ENCODE measurements at regions not wholly inside any gene's neighbourhood (a gene's known extent, or its start where the extent isn't known, plus 50 kb on each side); places are given as distances from the start of the nearest gene placed in this dataset.

DNA sequence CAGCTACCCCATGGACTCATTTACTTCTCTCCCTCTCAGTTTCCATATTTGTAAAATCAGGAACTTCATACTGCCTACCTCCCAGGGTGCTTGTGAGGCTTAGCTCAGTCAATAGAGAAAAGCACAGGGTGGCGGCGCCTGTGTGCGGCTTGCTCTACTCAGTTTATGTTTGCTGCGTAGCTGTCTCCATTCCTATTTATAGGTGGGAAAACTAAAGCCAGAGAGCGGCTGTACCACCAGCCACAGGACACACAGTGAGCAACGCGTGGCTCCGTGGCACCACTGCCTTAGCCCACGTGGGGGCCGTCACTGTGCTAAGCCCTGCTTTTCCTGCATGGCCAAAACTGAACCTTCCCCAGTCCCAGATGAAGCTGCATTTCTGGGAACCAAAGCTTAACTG, 292.4 kb downstream of the TEX29 start:
- no peak overlapping the region for H3K4me3 ChIP-seq (ENCODE audit: control insufficient read depth, low read depth, low read length)
- no peak for DNase-seq (ENCODE audit: low read depth)
- TF ChIP-seq, protein P1, sequence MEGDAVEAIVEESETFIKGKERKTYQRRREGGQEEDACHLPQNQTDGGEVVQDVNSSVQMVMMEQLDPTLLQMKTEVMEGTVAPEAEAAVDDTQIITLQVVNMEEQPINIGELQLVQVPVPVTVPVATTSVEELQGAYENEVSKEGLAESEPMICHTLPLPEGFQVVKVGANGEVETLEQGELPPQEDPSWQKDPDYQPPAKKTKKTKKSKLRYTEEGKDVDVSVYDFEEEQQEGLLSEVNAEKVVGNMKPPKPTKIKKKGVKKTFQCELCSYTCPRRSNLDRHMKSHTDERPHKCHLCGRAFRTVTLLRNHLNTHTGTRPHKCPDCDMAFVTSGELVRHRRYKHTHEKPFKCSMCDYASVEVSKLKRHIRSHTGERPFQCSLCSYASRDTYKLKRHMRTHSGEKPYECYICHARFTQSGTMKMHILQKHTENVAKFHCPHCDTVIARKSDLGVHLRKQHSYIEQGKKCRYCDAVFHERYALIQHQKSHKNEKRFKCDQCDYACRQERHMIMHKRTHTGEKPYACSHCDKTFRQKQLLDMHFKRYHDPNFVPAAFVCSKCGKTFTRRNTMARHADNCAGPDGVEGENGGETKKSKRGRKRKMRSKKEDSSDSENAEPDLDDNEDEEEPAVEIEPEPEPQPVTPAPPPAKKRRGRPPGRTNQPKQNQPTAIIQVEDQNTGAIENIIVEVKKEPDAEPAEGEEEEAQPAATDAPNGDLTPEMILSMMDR (IDR thresholded peaks at IDR 0.05; ENCODE audit: control insufficient read depth, insufficient read depth, low read depth, low read length, missing control alignments), result no peak

DNA sequence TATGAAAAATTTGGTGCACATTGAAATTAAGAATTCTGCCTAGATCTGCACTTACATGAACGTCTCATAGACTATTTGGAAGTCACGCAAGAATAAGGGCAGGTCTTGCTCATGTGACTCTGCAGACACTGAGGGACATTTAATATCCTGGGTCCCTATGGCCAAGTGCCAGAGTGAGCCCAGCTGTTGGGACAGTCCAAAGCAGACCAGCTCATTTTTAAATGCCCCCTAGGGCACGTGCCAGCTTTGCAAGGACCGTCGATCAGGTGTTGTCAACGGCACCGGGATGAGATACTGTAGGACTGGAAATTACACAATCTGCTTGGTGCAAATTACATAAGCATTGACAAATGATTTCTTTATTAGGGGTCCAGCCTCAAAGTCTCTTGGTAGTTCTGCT, 293.6 kb downstream of the TEX29 start:
- H3K4me3 ChIP-seq (ENCODE audit: control insufficient read depth, low read depth, low read length), result no peak overlapping the region
- no peak for DNase-seq (ENCODE audit: low read depth)
- TF ChIP-seq, protein P1 (IDR thresholded peaks at IDR 0.05; ENCODE audit: control insufficient read depth, insufficient read depth, low read depth, low read length, missing control alignments), result no peak

DNA sequence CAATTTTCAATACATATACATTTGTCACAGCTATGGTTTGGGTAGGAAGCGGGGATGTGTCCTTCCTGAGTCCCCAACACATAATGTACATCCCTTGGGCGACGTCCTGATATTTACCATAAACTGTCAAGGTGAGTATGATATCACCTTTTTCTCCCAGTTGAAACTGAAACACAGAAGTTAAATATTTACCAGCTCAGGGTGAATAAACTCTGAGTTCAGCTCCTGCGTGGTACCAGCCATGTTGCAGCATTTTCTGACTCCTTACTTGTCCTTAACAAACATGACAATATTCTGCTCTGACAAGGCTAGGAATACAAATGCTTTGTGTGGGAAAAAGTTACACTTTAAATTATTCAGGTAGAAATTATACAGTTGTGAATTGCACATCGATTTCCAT, 294.2 kb downstream of the TEX29 start:
- DNase-seq (ENCODE audit: low read depth), result no peak
- TF ChIP-seq, protein P1 (IDR thresholded peaks at IDR 0.05; ENCODE audit: control insufficient read depth, insufficient read depth, low read depth, low read length, missing control alignments), result no peak
- no peak overlapping the region for H3K4me3 ChIP-seq (ENCODE audit: control insufficient read depth, low read depth, low read length)

DNA sequence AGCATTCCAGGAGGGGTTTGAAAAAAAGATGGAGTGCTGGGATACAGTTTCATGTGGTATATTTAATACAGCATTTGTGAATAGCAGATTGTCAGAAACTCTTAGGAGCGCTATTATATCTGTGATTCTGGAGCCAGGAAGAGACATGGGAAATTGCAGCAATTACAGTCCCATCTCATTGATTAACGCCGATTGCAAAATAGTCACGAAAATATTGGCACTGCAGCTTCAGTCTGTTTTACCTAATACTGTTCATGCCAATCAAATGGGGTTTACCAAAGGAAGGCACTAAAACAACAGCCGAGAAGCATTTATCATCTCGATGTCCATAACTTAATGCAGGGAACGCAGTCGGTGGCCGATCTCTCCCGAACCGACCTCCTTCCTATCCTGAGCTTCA, 295.8 kb downstream of the TEX29 start:
- TF ChIP-seq, protein P1 (IDR thresholded peaks at IDR 0.05; ENCODE audit: control insufficient read depth, insufficient read depth, low read depth, low read length, missing control alignments), result no peak
- DNase-seq (ENCODE audit: low read depth), result no peak
- H3K4me3 ChIP-seq (ENCODE audit: control insufficient read depth, low read depth, low read length), result no peak overlapping the region

DNA sequence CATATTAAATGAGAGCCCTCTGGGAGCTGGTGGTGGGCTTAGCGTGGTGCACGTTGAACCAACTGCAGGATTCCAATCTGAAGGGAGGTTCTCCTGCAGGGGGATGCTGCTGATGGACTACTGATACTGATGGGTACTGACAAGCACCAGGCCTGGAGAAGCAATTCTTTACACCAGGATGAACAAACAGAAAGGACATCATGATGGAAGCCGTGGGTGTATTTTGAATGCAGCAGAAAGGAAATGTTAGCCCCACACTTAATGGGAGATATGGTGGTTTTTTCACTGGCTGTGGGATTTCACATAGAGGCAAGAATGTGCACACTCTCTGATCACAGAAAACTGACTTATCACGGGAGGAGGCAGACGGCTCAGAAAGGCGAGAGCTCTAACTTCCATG, 299.7 kb downstream of the TEX29 start:
- no peak overlapping the region for H3K4me3 ChIP-seq (ENCODE audit: control insufficient read depth, low read depth, low read length)
- DNase-seq (ENCODE audit: low read depth), result no peak
- TF ChIP-seq, protein P1 (IDR thresholded peaks at IDR 0.05; ENCODE audit: control insufficient read depth, insufficient read depth, low read depth, low read length, missing control alignments), result no peak

DNA sequence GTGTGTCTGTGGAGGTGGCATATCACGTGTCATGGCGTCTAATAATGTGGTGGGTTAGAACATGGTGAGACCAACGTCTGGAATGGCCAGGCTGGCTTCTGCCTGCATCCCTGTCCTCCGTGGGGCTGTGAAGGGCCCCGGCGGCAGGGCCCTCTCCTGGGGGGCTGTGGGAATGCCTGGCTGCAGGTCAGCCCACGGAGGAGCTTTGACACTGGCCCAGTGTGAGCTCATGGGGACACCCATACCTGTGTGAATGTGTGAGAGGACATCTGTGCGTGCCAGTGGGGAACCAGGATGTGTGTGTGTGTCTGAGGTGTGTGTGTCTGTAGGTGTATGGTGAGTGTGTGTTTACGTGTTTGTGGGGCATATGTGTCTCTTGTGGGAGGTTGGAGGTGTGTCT, 300.1 kb downstream of the TEX29 start:
- H3K4me3 ChIP-seq (ENCODE audit: control insufficient read depth, low read depth, low read length), result no peak overlapping the region
- TF ChIP-seq, protein P1 (IDR thresholded peaks at IDR 0.05; ENCODE audit: control insufficient read depth, insufficient read depth, low read depth, low read length, missing control alignments), result no peak
- no peak for DNase-seq (ENCODE audit: low read depth)

DNA sequence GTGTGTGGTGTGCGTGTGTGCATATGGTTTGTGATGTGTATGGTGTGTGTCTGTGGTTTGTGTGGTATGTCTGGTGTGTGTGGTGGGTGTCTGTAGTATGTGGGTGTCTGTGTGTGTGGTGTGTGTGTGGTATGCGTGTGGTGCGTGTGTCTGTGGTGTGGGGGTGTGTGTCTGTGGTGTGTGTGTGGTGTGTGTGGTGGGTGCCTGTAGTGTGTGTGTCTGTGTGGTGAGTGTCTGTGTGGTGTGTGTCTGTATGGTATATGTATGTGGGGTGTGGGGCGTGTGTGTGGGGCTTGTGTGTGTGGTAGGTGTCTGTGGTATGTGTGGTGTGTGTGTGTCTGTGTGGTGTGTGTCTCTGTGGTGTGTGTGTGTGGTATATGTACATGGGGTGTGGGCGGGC, 300.7 kb downstream of the TEX29 start:
- TF ChIP-seq, protein P1 (IDR thresholded peaks at IDR 0.05; ENCODE audit: control insufficient read depth, insufficient read depth, low read depth, low read length, missing control alignments), result no peak
- DNase-seq (ENCODE audit: low read depth), result no peak
- H3K4me3 ChIP-seq (ENCODE audit: control insufficient read depth, low read depth, low read length), result no peak overlapping the region

All from AG09309 (cell line).